GM19324 (cell line): ENCODE measurements at regions not wholly inside any gene's neighbourhood (a gene's known extent, or its start where the extent isn't known, plus 50 kb on each side); places are given as distances from the start of the nearest gene placed in this dataset.
"Not testable (repeated sequence)": the region's sequence is repeated elsewhere in the genome, so short reads cannot be mapped to it uniquely, and the experiment has no call there.

Source experiments
- ATAC-seq: cut with Tn5 transposase; IDR thresholded peaks from one replicate; pipeline ENCODE4 v1.9.1; 2021; ENCODE audit warnings: mild to moderate bottlenecking, moderate library complexity; ENCODE audit not compliant: unreplicated experiment, low FRiP score

- no peak for ATAC-seq
These were observed 94.0 kb upstream of the WSB1 start for GRCh38 chr17:27199948-27200347.

- ATAC-seq, result no peak
These were observed 93.4 kb upstream of the WSB1 start for GRCh38 chr17:27200476-27200875.

DNA sequence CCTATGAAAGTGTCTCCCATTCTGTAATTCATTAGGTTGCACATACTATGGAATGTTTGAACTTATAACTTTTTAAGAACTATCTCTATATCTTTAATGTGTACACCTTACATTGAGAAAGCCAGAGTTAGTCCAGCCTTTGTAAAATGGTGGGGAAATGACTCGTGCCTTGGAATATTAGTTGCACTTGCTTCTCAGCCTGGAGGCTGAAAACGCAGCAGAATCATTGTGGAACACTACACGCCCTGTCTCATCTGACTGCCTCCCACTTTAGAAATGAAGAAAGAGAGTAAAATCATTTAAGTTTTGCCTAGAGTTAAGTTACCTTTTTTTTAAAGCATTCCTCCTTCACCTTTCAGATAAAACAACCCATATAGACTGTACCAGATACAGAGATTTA is 90.7 kb upstream of the WSB1 start:
- no peak for ATAC-seq

- no peak for ATAC-seq
These were observed 87.5 kb upstream of the WSB1 start for GRCh38 chr17:27206447-27206846.

- no peak for ATAC-seq
These were observed 86.8 kb upstream of the WSB1 start for GRCh38 chr17:27207073-27207513.

- ATAC-seq, result not testable (repeated sequence)
These were observed 85.5 kb upstream of the WSB1 start for GRCh38 chr17:27208370-27208769.

DNA sequence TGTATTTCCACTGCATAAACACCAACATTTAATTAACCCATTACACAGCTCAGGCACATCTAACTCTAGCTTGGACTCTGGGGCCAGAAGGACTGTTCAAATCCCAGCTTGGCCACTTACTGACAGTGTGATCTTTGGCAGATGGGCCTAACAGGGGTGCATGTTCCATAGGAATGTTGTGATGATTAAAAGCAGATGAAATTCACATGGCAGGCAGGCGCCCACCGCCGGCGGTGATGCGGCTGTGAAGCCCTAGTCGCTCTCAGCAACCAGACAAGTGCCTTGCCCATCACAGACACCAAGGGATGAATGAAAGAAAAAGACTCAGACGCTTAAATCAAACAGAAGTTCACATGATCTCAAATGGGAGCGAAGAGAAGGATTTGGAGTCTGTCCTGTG is 84.6 kb upstream of the WSB1 start:
- no peak for ATAC-seq

DNA sequence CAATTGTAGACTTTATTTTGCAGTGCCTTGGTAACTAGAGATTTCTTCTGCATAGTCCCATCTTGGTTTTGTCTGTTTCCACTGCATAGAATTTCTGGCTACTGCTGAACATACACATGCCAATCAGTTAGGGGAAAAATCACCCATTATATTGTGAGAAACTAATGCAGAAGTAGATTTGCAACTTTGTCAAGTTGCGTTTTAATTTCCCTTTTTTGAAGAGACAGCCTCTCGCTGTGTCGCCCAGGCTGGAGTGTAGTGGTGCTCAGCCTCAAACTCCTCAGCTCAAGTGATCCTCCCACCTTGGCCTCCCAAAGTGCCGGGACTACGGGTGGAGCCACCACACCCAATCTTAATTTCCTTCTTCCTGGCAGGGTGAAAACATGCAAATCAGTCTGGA is 83.1 kb upstream of the WSB1 start:
- ATAC-seq, result not testable (repeated sequence)

GRCh38 chr17:27216836-27217235 is 77.1 kb upstream of the WSB1 start:
- no peak for ATAC-seq

DNA sequence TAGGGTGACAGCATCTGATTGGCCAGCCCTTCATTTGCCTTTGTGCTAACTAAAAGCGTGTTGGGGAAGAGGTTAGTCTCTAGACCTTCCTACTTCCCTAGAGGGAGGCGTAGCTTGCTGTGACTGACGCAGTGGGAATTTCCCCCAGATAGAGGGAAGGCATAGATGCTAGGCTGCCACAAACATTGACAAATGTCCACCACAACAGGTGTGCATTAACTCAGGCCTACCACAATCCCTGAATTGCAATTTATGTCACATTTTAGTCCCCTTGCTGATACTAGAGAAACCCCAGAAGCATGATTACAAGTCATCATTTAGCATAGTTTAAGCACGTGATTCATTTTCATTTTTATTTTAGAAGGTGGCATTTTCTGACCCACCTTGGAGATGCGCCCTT is 76.3 kb upstream of the WSB1 start:
- ATAC-seq, result peak; percentile 72

GRCh38 chr17:27218041-27218440 is 75.9 kb upstream of the WSB1 start:
- ATAC-seq, result no peak

- ATAC-seq, result peak; percentile 60
These were observed 75.0 kb upstream of the WSB1 start for GRCh38 chr17:27218719-27219488.

DNA sequence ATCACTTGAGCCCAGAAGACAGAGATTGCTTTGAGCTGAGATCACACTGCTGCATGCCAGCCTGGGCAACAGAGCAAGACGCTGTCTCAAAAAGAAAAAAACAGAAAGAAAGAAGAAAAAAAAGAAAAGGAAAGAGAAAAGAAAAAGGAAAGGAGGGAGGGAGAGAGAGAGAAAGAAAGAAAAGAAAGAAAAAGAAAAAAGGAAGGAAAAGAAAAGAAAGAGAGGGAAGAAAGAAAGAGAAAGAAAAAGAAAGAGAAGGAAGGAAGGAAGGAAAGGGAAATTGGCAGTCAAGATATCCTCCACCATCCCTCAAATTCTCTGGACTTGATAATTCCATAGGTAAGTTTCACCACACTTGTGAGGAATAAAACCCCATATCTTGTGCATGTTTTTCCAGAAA is 71.4 kb upstream of the WSB1 start:
- no peak for ATAC-seq

- ATAC-seq, result no peak
These were observed 69.2 kb upstream of the WSB1 start for GRCh38 chr17:27224526-27225315.

DNA sequence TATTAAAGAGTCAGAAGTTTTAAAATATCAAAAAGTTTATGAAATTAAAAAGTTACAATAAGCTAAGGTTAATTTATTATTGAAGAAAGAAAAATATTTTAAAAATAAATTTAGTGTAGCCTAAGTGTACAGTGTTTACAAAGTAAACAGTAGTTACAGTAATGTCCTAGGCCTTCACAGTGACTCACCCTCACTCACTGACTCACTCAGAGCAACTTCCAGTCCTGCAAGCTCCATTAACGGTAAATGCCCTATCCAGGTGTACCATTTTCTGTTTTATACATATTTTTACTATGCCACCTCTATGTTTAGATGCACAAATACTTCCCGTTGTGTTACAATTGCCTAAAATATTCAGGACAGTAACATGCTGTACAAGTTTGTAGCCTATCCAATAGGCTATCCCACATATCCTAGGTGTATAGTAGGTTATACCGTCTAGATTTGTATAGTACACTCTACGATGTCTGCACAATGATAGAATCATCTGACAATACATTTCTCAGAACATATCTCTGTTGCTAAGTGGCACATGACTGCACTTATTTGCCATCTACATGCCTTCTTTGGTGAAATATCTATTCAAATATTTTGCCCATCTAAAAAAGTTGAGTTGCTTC is 67.2 kb upstream of the WSB1 start:
- no peak for ATAC-seq

DNA sequence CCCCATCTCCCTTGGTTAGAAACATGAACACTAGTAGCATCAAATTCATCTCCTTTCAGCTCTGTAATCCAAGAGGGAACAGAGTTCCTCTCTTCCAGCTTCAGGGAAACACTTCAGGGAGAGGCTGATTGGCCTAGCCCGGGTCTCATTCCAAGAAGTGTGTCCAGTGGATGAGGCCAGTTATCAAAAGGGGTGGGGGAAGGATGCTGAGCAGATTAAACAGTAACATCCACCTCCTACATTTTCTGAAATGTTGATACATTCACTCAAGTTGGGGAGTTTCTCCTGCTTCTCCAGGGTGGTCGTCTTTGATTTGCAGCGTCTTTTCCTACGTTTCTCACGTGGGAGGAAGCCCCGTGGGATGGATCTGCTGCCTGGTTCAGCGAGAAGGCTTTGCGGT is 62.9 kb upstream of the WSB1 start:
- ATAC-seq, result no peak

GRCh38 chr17:27232328-27232727 is 61.6 kb upstream of the WSB1 start:
- no peak for ATAC-seq

DNA sequence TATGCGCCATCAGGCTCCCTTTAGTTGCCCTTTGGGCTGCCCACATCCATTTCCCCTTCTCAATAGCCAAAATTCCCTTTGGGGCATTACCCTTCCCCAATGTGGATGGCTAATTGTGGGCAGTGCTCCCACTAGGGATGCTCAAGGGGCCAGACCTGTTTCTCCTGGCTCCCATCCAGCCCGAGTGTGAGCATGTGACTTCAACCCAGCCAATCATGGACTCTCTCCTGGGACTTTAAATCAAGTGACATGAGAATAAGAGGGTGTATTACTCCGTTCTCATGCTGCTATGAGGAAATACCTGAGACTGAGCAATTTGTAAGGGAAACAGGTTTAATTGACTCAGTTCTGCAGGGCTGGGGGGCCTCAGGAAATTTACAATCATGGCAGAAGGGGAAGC is 60.9 kb upstream of the WSB1 start:
- ATAC-seq, result no peak

DNA sequence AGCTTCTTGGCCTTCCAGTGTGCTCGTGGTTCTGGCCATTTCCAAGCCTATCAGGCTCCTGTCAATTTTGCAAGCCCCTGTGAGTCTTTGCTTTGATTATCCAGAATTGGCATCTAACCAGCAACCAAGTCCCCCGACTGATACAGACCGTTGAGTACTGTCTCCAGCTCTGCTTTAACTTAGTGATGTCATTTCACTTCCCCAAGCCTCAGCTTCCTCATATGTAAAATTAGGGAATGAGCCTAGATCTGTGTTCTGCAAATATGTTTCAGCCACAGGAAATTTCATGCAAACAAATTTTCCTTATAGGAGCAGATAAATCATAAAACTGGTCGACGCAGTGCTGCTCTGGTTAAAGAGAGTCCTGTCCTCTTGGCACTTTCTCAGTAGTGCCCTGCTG is 60.1 kb upstream of the WSB1 start:
- no peak for ATAC-seq

DNA sequence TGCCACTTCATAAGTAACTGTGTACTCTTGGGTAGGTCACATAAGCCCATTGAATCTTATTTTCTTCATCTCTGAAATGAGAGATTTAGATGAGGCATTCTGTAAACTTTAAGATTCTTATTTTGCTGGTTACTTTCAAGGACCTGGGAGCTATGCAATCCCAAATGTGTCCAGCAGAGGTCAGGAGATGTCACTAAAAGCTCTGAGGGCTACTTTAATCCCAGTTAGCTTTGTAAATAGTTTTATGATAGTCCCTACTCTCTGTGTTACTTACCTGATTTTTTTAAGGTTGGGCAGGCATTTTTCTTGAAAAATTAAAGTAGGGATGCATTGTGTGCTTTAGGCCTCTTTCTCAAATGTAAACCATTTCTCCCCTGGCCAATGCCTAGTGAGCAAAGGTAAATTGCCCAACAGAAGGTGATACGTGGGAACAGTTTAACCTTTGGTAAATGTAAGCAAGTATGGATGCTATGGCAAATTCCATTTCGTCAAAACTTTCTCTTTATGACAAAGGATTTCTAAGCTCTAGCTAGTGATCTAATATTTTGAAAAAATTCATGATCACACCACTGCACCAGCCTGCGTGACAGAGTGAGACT is 57.1 kb upstream of the WSB1 start:
- ATAC-seq, result no peak

- ATAC-seq, result no peak
These were observed 56.0 kb upstream of the WSB1 start for GRCh38 chr17:27237890-27238289.
